IMR-90 (cell line): ENCODE measurements at regions not wholly inside any gene's neighbourhood (a gene's known extent, or its start where the extent isn't known, plus 50 kb on each side); places are given as distances from the start of the nearest gene placed in this dataset.

Experiments used
- ATAC-seq: fragments of 200-7000 bp; cut with Tn5 transposase; 2 replicates; pipeline ENCODE4 v1.9.1; 2020; ENCODE audit warnings: low read depth, mild to moderate bottlenecking, moderate library complexity
- BruUV-seq: library from RNA; stranded (reverse); fragments of 400-500 nt; replicated peaks from 2 replicates; lab custom pipeline; 2021; lab: Mats Ljungman, UMichigan
- CTCF ChIA-PET: fragments of 300-600 bp; formaldehyde crosslinking; extraction: SDS; loops from one replicate; lab custom pipeline; 2021; ENCODE audit warnings: antibody characterized with exemption; lab: Yijun Ruan, JAX
- POLR2A ChIA-PET: fragments of 300-600 bp; sonication (Branson Sonifier 250); formaldehyde crosslinking; loops from one replicate; lab custom pipeline; 2022; ENCODE audit warnings: antibody characterized with exemption; ENCODE audit not compliant: unreplicated experiment; lab: Charles Lee
- DNase-seq: peaks from one replicate; pipeline ENCODE4 v3.0.0; 2013
- H2AFZ ChIP-seq: replicated peaks from 2 replicates; pipeline ENCODE3; 2013; ENCODE audit warnings: low read length, mild to moderate bottlenecking; ENCODE audit not compliant: poor library complexity
- H2AK5ac ChIP-seq: 2 replicates; pipeline ENCODE4 v1.6.1; 2013; ENCODE audit warnings: low read depth, low read length, inconsistent platforms
- H2AK9ac ChIP-seq: replicated peaks from 2 replicates; pipeline ENCODE3; 2013; ENCODE audit warnings: mild to moderate bottlenecking, low read depth, low read length, moderate library complexity; ENCODE audit not compliant: poor library complexity
- H2BK120ac ChIP-seq: 2 replicates; pipeline ENCODE4 v1.6.1; 2013; ENCODE audit warnings: low read depth, low read length, inconsistent platforms
- H2BK15ac ChIP-seq: 3 replicates; pipeline ENCODE4 v1.6.1; 2013; ENCODE audit warnings: low read depth, low read length, inconsistent platforms
- H2BK20ac ChIP-seq: 2 replicates; pipeline ENCODE4 v1.6.1; 2013; ENCODE audit warnings: low read depth, mild to moderate bottlenecking, inconsistent platforms, low read length, moderate library complexity
- H2BK5ac ChIP-seq: 2 replicates; pipeline ENCODE4 v1.6.1; 2013; ENCODE audit warnings: mild to moderate bottlenecking, low read depth, low read length, inconsistent platforms; ENCODE audit not compliant: poor library complexity, severe bottlenecking
- H3K14ac ChIP-seq: replicated peaks from 2 replicates; pipeline ENCODE4 v1.6.1; 2013; ENCODE audit warnings: low read depth, low read length, inconsistent platforms
- H3K18ac ChIP-seq: 2 replicates; pipeline ENCODE4 v1.6.1; 2013; ENCODE audit warnings: low read depth, low read length, control low read depth
- H3K23ac ChIP-seq: 2 replicates; pipeline ENCODE4 v1.6.1; 2013; ENCODE audit warnings: low read depth, low read length, inconsistent platforms
- H3K27ac ChIP-seq: 2 replicates; pipeline ENCODE4 v1.5.1; 2013; ENCODE audit warnings: mild to moderate bottlenecking, control low read depth, low read length; ENCODE audit not compliant: insufficient read depth
- H3K27me3 ChIP-seq: 2 replicates; pipeline ENCODE4 v1.6.1; 2013; ENCODE audit warnings: low read length; ENCODE audit not compliant: control insufficient read depth, insufficient read depth
- H3K36me3 ChIP-seq: 2 replicates; pipeline ENCODE4 v1.6.1; 2013; ENCODE audit warnings: low read length, mixed read lengths; ENCODE audit not compliant: control insufficient read depth, insufficient read depth
- H3K4ac ChIP-seq: 2 replicates; pipeline ENCODE4 v1.6.1; 2013; ENCODE audit warnings: low read depth, low read length, inconsistent platforms
- H3K4me1 ChIP-seq: 2 replicates; pipeline ENCODE4 v1.6.1; 2013; ENCODE audit warnings: low read length, mixed read lengths; ENCODE audit not compliant: control insufficient read depth, insufficient read depth
- H3K4me2 ChIP-seq: 2 replicates; pipeline ENCODE4 v1.6.1; 2013; ENCODE audit warnings: low read depth, mild to moderate bottlenecking, control low read depth, low read length, moderate library complexity
- H3K4me3 ChIP-seq: 2 replicates; pipeline ENCODE4 v1.5.1; 2013; ENCODE audit warnings: low read depth, mild to moderate bottlenecking, control low read depth, low read length, moderate library complexity; ENCODE audit not compliant: insufficient read depth
- H3K56ac ChIP-seq: 2 replicates; pipeline ENCODE4 v1.6.1; 2013; ENCODE audit warnings: low read length, inconsistent platforms; ENCODE audit not compliant: insufficient read depth; ENCODE audit errors: extremely low read depth
- H3K79me1 ChIP-seq, 2 experiments: 2 replicates each; pipeline ENCODE4 v1.6.1; 2013; ENCODE audit warnings: low read length in 2 of 2, inconsistent platforms in 1 of 2, low read depth in 1 of 2
- H3K9ac ChIP-seq: 2 replicates; pipeline ENCODE4 v1.6.1; 2013; ENCODE audit warnings: low read depth, low read length, control low read depth
- H3K9me1 ChIP-seq: 2 replicates; pipeline ENCODE4 v1.6.1; 2013; ENCODE audit warnings: low read length, inconsistent platforms; ENCODE audit not compliant: insufficient read depth
- H3K9me3 ChIP-seq: 2 replicates; pipeline ENCODE4 v1.6.1; 2013; ENCODE audit warnings: low read length; ENCODE audit not compliant: control insufficient read depth, insufficient read depth
- H4K20me1 ChIP-seq: 2 replicates; pipeline ENCODE4 v1.6.1; 2013; ENCODE audit warnings: low read length, inconsistent platforms; ENCODE audit not compliant: insufficient read depth
- H4K5ac ChIP-seq: 2 replicates; pipeline ENCODE4 v1.6.1; 2013; ENCODE audit warnings: mild to moderate bottlenecking, low read depth, low read length, control low read depth
- H4K8ac ChIP-seq, 2 experiments: 2 replicates each; pipeline ENCODE4 v1.6.1; 2013; ENCODE audit warnings: low read depth in 2 of 2, low read length in 2 of 2, control low read depth in 1 of 2, inconsistent platforms in 1 of 2
- H4K91ac ChIP-seq: 2 replicates; pipeline ENCODE4 v1.6.1; 2013; ENCODE audit warnings: low read depth, low read length, inconsistent platforms; ENCODE audit not compliant: insufficient read depth
- CEBPB ChIP-seq: IDR thresholded peaks from 2 replicates; pipeline ENCODE4 v1.6.1; 2012; ENCODE audit warnings: low read depth, low read length, improper control_type of control experiment
- CHD1 ChIP-seq: IDR thresholded peaks from 2 replicates; pipeline ENCODE4 v1.6.1; 2012; ENCODE audit warnings: low read depth, low read length, improper control_type of control experiment
- FOS ChIP-seq: fragments of 150-350 bp; IDR thresholded peaks from 2 replicates; pipeline ENCODE4 v1.6.1; 2016; ENCODE audit warnings: low read depth, low read length
- MAFK ChIP-seq: IDR thresholded peaks from 2 replicates; pipeline ENCODE4 v1.6.1; 2012; ENCODE audit warnings: low read depth, low read length, improper control_type of control experiment
- MAZ ChIP-seq: IDR thresholded peaks from 2 replicates; pipeline ENCODE4 v1.6.1; 2012; ENCODE audit warnings: low read depth, mild to moderate bottlenecking, low read length, improper control_type of control experiment, moderate library complexity, borderline replicate concordance
- NFE2L2 ChIP-seq: fragments of 150-350 bp; IDR thresholded peaks from 2 replicates; pipeline ENCODE4 v1.6.1; 2016; ENCODE audit warnings: low read depth, mild to moderate bottlenecking, low read length
- SMC3 ChIP-seq: fragments of 150-350 bp; IDR thresholded peaks from 2 replicates; pipeline ENCODE4 v1.6.1; 2016; ENCODE audit warnings: low read depth, mild to moderate bottlenecking, antibody characterized with exemption, low read length, moderate library complexity
- WGBS, 2 experiments: methylation state at CpG; one replicate each; pipeline versions ENCODE4 v1.1.5 to v1.1.7; 2013; ENCODE audit warnings: missing lambda C conversion rate in 2 of 2; ENCODE audit not compliant: insufficient read length in 1 of 2; ENCODE audit errors: extremely low coverage in 2 of 2; 5-methylcytosine and 5-hydroxymethylcytosine counted together
- dilution Hi-C: fragments of 300-500 bp; cut with HindIII; formaldehyde crosslinking; loops from one replicate; pipeline ENCODE4 v1.14.3; 2018; ENCODE audit warnings: low sequenced_read_pairs; ENCODE audit not compliant: unreplicated experiment
- in situ Hi-C: fragments of 300-500 bp; cut with MboI; formaldehyde crosslinking; loops from 3 replicates; pipeline ENCODE4 v1.14.3; 2019; ENCODE audit warnings: low sequenced_read_pairs, inconsistent platforms, mixed read lengths
- intact Hi-C: fragments of 100-400 bp; cut with micrococcal nuclease; formaldehyde crosslinking; loops from 2 replicates; pipeline ENCODE4 v1.10.0; 2022
- TF ChIP-seq, protein P1 (sequence below): conservative IDR thresholded peaks from 2 replicates; pipeline ENCODE4 v1.5.1; 2012; ENCODE audit warnings: mild to moderate bottlenecking, low read depth, low read length, improper control_type of control experiment
- TF ChIP-seq, protein P2 (sequence below): fragments of 150-350 bp; IDR thresholded peaks from 2 replicates; pipeline ENCODE4 v1.6.1; 2016; ENCODE audit warnings: low read depth, mild to moderate bottlenecking, low read length, moderate library complexity, borderline replicate concordance

DNA sequence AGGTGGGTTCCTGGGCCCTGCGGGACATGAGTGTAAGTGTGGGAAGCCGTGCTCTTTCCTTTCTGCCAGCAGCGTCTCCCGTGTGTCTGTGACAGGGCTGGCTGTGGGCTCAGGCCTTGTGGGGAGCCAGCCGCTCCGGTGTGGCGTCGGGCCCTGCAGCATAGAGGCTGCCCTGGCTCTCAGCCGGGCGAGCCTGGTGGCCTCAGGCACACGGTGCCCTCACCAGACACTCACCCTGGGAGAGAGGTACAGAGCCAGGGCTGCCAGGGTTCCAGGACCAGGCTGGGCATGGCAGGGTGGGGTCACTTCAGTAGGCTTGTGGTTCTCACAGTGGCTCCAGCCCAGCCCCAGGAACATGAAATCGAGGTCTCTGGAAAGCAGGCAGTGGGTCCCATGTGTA, 324.8 kb downstream of the TEX29 start:
- dilution Hi-C loops = no loop called here
- 71% methylated on average over 4 of the region's 12 CpGs; no CpG with 5 or more reads in 1 of the 2 experiments for WGBS, 2 experiments
- BruUV-seq = no TSS peak

More for the DNA sequence above, 324.8 kb downstream of the TEX29 start:
- no peak overlapping the region for H3K9ac ChIP-seq
- no peak overlapping the region for H3K4me3 ChIP-seq
- H3K9me1 ChIP-seq = no peaks in the 10 kb centered on the region
- H2AK9ac ChIP-seq = no peak overlapping the region
- no peaks in the 10 kb centered on the region for H3K27me3 ChIP-seq
- no peak overlapping the region for H3K27ac ChIP-seq
- intact Hi-C loops (no loop called here), in situ Hi-C loops (no loop called here)
- no peak overlapping the region for H2BK15ac ChIP-seq
- no peak overlapping the region for H3K56ac ChIP-seq
- H3K79me1 ChIP-seq = no peaks in the 10 kb centered on the region
- no peak overlapping the region for H3K4me2 ChIP-seq
- ChIA-PET CTCF (no interaction called here), POLR2A (no interaction called here)
- H2AK5ac ChIP-seq = no peak overlapping the region
- no peak overlapping the region for H3K14ac ChIP-seq
- peaks cover 36% of the 10 kb centered on the region for H3K9me3 ChIP-seq
- H2AFZ ChIP-seq = no peak overlapping the region
- H3K23ac ChIP-seq = no peak overlapping the region
- H4K20me1 ChIP-seq = no peaks in the 10 kb centered on the region
- no peak overlapping the region for H3K18ac ChIP-seq
- H3K4me1 ChIP-seq = no peaks in the 10 kb centered on the region
- H2BK20ac ChIP-seq = no peak overlapping the region
- ATAC-seq = no peak
- no peak for DNase-seq
- no peak overlapping the region for H2BK5ac ChIP-seq
- H4K8ac ChIP-seq = no peak overlapping the region
- no peak overlapping the region for H3K4ac ChIP-seq
- no peak overlapping the region for H2BK120ac ChIP-seq
- H3K36me3 ChIP-seq = no peaks in the 10 kb centered on the region
- H4K91ac ChIP-seq = no peak overlapping the region
- H4K5ac ChIP-seq = no peak overlapping the region
- no peak for TF ChIP-seq SMC3
- TF ChIP-seq, protein P1, sequence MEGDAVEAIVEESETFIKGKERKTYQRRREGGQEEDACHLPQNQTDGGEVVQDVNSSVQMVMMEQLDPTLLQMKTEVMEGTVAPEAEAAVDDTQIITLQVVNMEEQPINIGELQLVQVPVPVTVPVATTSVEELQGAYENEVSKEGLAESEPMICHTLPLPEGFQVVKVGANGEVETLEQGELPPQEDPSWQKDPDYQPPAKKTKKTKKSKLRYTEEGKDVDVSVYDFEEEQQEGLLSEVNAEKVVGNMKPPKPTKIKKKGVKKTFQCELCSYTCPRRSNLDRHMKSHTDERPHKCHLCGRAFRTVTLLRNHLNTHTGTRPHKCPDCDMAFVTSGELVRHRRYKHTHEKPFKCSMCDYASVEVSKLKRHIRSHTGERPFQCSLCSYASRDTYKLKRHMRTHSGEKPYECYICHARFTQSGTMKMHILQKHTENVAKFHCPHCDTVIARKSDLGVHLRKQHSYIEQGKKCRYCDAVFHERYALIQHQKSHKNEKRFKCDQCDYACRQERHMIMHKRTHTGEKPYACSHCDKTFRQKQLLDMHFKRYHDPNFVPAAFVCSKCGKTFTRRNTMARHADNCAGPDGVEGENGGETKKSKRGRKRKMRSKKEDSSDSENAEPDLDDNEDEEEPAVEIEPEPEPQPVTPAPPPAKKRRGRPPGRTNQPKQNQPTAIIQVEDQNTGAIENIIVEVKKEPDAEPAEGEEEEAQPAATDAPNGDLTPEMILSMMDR = no peak
- TF ChIP-seq MAZ = no peak
- no peak for TF ChIP-seq CHD1
- TF ChIP-seq NFE2L2 = no peak
- TF ChIP-seq, protein P2, sequence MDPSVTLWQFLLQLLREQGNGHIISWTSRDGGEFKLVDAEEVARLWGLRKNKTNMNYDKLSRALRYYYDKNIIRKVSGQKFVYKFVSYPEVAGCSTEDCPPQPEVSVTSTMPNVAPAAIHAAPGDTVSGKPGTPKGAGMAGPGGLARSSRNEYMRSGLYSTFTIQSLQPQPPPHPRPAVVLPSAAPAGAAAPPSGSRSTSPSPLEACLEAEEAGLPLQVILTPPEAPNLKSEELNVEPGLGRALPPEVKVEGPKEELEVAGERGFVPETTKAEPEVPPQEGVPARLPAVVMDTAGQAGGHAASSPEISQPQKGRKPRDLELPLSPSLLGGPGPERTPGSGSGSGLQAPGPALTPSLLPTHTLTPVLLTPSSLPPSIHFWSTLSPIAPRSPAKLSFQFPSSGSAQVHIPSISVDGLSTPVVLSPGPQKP = no peak
- TF ChIP-seq FOS = no peak
- TF ChIP-seq CEBPB = no peak
- no peak for TF ChIP-seq MAFK
